HL-60 (cell line): ENCODE measurements at regions not wholly inside any gene's neighbourhood (a gene's known extent, or its start where the extent isn't known, plus 50 kb on each side); places are given as distances from the start of the nearest gene placed in this dataset.

Experiments
- DNase-seq, 2 experiments: peaks; one replicate each; pipeline ENCODE4 v3.0.0-alpha.2; 2010 to 2020; ENCODE audit warnings: low read depth in 1 of 2, low spot score in 1 of 2
- H3K27ac ChIP-seq: fragments of 250-450 bp; sonication (Bioruptor Pico); replicated peaks from 2 replicates; pipeline ENCODE4 v1.5.1; 2020; ENCODE audit warnings: mild to moderate bottlenecking, moderate library complexity
- H3K27me3 ChIP-seq: fragments of 250-450 bp; sonication (Bioruptor Pico); 2 replicates; pipeline ENCODE4 v1.5.1; 2021; ENCODE audit warnings: mild to moderate bottlenecking, moderate library complexity; ENCODE audit not compliant: insufficient read depth, poor library complexity, severe bottlenecking
- H3K4me3 ChIP-seq: replicated peaks from 2 replicates; pipeline ENCODE4 v1.5.1; 2011; ENCODE audit warnings: mild to moderate bottlenecking, control low read depth, low read length; ENCODE audit not compliant: insufficient read depth
- GABPA ChIP-seq: IDR thresholded peaks from 2 replicates; pipeline ENCODE4 v1.6.1; 2012; ENCODE audit warnings: low read depth
- POLR2AphosphoS5 ChIP-seq: IDR thresholded peaks from 2 replicates; pipeline ENCODE4 v1.6.1; 2012; ENCODE audit warnings: low read depth
- SPI1 ChIP-seq: IDR thresholded peaks from 2 replicates; pipeline ENCODE4 v1.6.1; 2012; ENCODE audit warnings: low read depth, mild to moderate bottlenecking, borderline replicate concordance
- TF ChIP-seq, protein P1 (sequence below): IDR thresholded peaks from one replicate; pipeline ENCODE4 v1.5.1; 2011; ENCODE audit warnings: low read length, control low read depth, inconsistent platforms; ENCODE audit not compliant: insufficient read depth
- TF ChIP-seq, protein P2 (sequence below): IDR thresholded peaks from 2 replicates; pipeline ENCODE4 v1.6.1; 2012; ENCODE audit warnings: low read depth; ENCODE audit not compliant: insufficient replicate concordance

DNA sequence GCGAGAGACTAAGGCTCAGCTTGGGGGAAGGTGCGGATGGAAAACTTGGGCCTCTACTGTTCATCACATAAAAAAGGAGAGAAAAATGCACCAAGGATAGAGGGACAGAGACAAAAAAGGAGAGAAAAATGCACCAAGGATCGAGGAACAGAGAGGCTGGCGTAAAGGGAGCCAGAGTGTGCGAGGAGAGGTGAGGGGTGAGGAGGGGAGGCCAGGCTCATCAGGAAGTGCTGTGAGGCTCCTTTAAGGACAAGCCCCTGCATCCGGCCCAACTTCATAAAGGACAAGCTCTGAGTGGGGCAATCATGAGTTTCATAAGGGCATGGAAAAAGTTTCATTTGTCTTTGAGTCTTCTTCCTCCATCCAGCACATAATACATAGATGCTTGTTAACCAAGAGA lies 117.2 kb upstream of the NXT1 start:
- Histone ChIP-seq H3K4me3 (no peak overlapping the region), H3K27me3 (no peaks in the 10 kb centered on the region), H3K27ac (peak overlapping the region; percentile 24; the same call in 1 of the 2 replicates)
- peak in 1 of 2 experiments; percentile 41 for DNase-seq
- TF ChIP-seq, protein P1, sequence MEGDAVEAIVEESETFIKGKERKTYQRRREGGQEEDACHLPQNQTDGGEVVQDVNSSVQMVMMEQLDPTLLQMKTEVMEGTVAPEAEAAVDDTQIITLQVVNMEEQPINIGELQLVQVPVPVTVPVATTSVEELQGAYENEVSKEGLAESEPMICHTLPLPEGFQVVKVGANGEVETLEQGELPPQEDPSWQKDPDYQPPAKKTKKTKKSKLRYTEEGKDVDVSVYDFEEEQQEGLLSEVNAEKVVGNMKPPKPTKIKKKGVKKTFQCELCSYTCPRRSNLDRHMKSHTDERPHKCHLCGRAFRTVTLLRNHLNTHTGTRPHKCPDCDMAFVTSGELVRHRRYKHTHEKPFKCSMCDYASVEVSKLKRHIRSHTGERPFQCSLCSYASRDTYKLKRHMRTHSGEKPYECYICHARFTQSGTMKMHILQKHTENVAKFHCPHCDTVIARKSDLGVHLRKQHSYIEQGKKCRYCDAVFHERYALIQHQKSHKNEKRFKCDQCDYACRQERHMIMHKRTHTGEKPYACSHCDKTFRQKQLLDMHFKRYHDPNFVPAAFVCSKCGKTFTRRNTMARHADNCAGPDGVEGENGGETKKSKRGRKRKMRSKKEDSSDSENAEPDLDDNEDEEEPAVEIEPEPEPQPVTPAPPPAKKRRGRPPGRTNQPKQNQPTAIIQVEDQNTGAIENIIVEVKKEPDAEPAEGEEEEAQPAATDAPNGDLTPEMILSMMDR: no peak
- no peak for TF ChIP-seq SPI1
- TF ChIP-seq, protein P2, sequence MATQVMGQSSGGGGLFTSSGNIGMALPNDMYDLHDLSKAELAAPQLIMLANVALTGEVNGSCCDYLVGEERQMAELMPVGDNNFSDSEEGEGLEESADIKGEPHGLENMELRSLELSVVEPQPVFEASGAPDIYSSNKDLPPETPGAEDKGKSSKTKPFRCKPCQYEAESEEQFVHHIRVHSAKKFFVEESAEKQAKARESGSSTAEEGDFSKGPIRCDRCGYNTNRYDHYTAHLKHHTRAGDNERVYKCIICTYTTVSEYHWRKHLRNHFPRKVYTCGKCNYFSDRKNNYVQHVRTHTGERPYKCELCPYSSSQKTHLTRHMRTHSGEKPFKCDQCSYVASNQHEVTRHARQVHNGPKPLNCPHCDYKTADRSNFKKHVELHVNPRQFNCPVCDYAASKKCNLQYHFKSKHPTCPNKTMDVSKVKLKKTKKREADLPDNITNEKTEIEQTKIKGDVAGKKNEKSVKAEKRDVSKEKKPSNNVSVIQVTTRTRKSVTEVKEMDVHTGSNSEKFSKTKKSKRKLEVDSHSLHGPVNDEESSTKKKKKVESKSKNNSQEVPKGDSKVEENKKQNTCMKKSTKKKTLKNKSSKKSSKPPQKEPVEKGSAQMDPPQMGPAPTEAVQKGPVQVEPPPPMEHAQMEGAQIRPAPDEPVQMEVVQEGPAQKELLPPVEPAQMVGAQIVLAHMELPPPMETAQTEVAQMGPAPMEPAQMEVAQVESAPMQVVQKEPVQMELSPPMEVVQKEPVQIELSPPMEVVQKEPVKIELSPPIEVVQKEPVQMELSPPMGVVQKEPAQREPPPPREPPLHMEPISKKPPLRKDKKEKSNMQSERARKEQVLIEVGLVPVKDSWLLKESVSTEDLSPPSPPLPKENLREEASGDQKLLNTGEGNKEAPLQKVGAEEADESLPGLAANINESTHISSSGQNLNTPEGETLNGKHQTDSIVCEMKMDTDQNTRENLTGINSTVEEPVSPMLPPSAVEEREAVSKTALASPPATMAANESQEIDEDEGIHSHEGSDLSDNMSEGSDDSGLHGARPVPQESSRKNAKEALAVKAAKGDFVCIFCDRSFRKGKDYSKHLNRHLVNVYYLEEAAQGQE: no peak
- TF ChIP-seq GABPA: no peak
- no peak for TF ChIP-seq POLR2AphosphoS5

DNA sequence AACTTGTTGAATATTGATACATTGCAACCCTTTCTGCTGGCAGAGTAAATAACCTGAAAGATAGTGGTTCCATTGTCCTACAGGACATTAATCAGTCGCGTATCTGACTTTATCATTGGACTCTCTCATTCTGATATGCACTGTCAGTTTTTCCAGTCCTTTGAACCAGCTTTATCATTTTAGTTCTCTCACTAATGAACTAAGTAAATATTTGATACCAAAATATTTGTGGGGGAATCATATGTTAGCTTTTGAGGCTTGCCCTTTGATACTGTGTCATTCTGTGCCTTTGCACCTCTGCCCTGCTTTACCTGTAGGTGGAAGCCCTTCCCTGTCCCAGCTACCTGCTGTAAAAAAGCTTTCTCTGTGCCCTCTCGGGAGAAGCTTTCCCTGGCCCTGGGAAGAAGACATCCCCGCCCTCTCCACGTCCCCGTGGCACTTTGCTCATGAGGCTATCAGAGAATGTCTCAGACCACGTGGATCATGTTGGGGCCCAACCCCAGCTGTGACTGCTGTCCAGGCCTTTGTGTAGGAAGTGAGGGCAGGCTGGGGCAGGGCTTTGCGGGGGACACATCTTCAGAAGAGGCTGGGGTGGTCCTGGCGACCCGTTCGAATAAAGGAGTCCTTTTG lies 117.8 kb upstream of the NXT1 start:
- H3K27me3 ChIP-seq: no peaks in the 10 kb centered on the region
- DNase-seq: no peak
- TF ChIP-seq, protein P2: no peak
- no peak overlapping the region for H3K4me3 ChIP-seq
- H3K27ac ChIP-seq: peak overlapping the region; percentile 24; the same call in 1 of the 2 replicates

DNA sequence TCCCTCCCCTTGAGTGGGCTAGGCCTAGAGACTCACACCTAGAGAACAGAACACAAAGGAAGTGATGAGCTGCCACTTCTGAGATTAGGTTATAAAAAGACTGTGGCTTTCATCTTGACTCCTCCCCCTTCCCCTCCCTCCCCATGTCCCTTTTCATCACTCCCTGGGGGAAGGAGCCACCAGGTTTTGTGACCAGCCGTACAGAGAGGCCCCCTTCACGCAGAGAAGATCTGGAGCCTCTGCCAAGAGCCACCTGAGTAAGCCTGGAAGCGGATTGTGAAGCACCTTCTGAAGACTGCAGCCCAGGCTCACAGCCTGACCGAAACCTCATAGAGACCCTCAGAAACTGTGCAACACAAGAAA lies 118.4 kb upstream of the NXT1 start:
- H3K27me3 ChIP-seq: no peaks in the 10 kb centered on the region
- no peak for DNase-seq
- no peak overlapping the region for H3K27ac ChIP-seq
- no peak overlapping the region for H3K4me3 ChIP-seq
- TF ChIP-seq SPI1 (no peak), GABPA (no peak), POLR2AphosphoS5 (no peak)
- TF ChIP-seq, protein P2: no peak
- TF ChIP-seq, protein P1: no peak
